Pancreas (tissue), 10 donors: ENCODE measurements at regions not wholly inside any gene's neighbourhood (a gene's known extent, or its start where the extent isn't known, plus 50 kb on each side); places are given as distances from the start of the nearest gene placed in this dataset.

Experiments used
- ATAC-seq, 4 donors: fragments of 200-7000 bp; cut with Tn5 transposase; one replicate each; pipeline versions ENCODE4 v1.8.0 to v1.9.1; 2020; ENCODE audit warnings: mild to moderate bottlenecking in 4 of 4, moderate library complexity in 4 of 4
- DNase-seq, 6 donors: peaks; one replicate each; pipeline ENCODE4 v3.0.0-alpha.2; 2020
- FAIRE-seq: peaks from 2 replicates; lab custom pipeline; 2012; peaks lifted over from hg19 to GRCh38; lab: Jason Lieb, UNC
- H3K27ac ChIP-seq, 4 donors: fragments of 200-600 bp; sonication (generic); 1 replicate in 3 of 4; 2 replicates in 1 of 4; pipeline versions ENCODE4 v1.5.0 to v1.8.0; 2020
- H3K27me3 ChIP-seq, 4 donors: fragments of 200-600 bp; one replicate each; pipeline ENCODE4 v1.8.0; 2021
- H3K36me3 ChIP-seq, 3 donors: fragments of 200-600 bp; sonication (generic) in 1 of 3; one replicate each; pipeline versions ENCODE4 v1.5.0 to v1.8.0; 2020 to 2021
- H3K4me1 ChIP-seq, 3 donors: fragments of 200-600 bp; one replicate each; pipeline ENCODE4 v1.8.0; 2021
- H3K4me3 ChIP-seq, 4 donors: fragments of 200-600 bp; sonication (generic) in 2 of 4; one replicate each; pipeline versions ENCODE4 v1.5.0 to v1.8.0; 2020 to 2021
- H3K9me3 ChIP-seq, 4 donors: fragments of 200-600 bp; one replicate each; pipeline ENCODE4 v1.8.0; 2021
- WGBS, 2 donors: extraction: QIAGEN DNeasy Blood & Tissue Kit; methylation state at CpG; one replicate each; pipeline ENCODE4 v1.1.7; 2013; 5-methylcytosine and 5-hydroxymethylcytosine counted together
- intact Hi-C, 3 donors: fragments of 100-400 bp; cut with DNase I; formaldehyde crosslinking; loops; one replicate each; pipeline versions ENCODE4 v1.11.1 to v1.14.2; 2022
- TF ChIP-seq, protein P1 (sequence below), 4 donors: fragments of 200-600 bp; sonication (generic) in 3 of 4; IDR thresholded peaks; one replicate each; pipeline versions ENCODE4 v1.5.0 to v1.8.0; 2021; ENCODE audit warnings: antibody characterized with exemption in 4 of 4
- donor health status: healthy with polysubstance abuse.
- donor health status: DM: no; HTN: no; CAD: no; lungs with moderate emphysema.
- donor health status: DM: no; HTN: no; CAD: no.
- donor health status: control.
- donor health status: control.
- donor health status: Bipolar disorder and iron deficiency.
- donor health status: DM: yes; HTN: yes; CAD: no.
- donor health status: DM: no; HTN: no; CAD: no.
- donor health status: DM: no; HTN: no; CAD: no.
- donor health status: DM: yes; HTN: yes; CAD: no.

GRCh38 chr11:70501051-70501901 is 102.9 kb downstream of the CTTN start:
- H3K27me3 ChIP-seq: no peaks in the 10 kb centered on the region
- WGBS, 2 donors: 91 to 93% methylated on average over 26 of the region's 26 CpGs

DNA sequence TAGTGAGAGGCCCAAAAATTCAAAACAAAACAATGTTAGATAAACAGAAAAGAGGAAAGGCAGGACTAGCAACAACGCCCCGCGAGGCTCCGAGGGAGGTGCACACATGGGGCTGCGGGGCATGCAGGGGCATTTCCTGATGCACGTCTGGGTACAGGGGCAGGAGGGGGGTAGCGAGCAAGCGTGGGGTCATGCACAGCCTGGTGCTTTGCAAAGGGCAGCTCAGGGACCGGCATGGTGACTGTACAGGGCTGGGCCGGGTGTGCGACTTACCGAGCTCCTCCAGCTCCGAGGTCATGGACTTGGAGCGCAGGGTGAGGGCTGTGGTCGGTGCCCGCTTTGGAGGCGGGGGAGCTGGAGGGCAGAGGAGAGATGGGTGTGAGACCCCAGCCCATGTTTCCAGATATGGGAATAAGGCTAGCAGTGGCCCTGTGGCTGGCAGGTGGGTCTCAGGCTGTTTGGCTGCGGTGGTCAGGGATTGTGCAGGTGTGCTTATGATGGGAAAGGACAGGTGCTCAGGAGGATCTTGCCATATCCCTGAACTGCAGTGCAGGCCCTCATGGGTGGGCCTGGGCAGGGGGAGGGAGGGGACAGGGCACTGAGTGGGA is 103.7 kb downstream of the CTTN start:
- Histone ChIP-seq H3K36me3 (no peaks in the 10 kb centered on the region), H3K4me1 (no peaks in the 10 kb centered on the region), H3K4me3 (no peak overlapping the region), H3K27me3 (no peaks in the 10 kb centered on the region), H3K27ac (no peak overlapping the region), H3K9me3 (no peaks in the 10 kb centered on the region)
- intact Hi-C loops: no loop called here
- DNase-seq: peak in 2 of 6 donors; percentile 45 to 47
- WGBS, 2 donors: 94 to 96% methylated on average over 18 of the region's 18 CpGs
- FAIRE-seq: no peak
- TF ChIP-seq, protein P1, sequence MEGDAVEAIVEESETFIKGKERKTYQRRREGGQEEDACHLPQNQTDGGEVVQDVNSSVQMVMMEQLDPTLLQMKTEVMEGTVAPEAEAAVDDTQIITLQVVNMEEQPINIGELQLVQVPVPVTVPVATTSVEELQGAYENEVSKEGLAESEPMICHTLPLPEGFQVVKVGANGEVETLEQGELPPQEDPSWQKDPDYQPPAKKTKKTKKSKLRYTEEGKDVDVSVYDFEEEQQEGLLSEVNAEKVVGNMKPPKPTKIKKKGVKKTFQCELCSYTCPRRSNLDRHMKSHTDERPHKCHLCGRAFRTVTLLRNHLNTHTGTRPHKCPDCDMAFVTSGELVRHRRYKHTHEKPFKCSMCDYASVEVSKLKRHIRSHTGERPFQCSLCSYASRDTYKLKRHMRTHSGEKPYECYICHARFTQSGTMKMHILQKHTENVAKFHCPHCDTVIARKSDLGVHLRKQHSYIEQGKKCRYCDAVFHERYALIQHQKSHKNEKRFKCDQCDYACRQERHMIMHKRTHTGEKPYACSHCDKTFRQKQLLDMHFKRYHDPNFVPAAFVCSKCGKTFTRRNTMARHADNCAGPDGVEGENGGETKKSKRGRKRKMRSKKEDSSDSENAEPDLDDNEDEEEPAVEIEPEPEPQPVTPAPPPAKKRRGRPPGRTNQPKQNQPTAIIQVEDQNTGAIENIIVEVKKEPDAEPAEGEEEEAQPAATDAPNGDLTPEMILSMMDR (IDR thresholded peaks at IDR 0.05): no peak
- no peak for ATAC-seq

More at GRCh38 chr11:70501051-70501901, 102.9 kb downstream of the CTTN start:
- FAIRE-seq: no peak
- no peaks in the 10 kb centered on the region for H3K9me3 ChIP-seq
- intact Hi-C loops: no loop called here
- H3K27ac ChIP-seq: no peak overlapping the region
- ATAC-seq: no peak
- no peak overlapping the region for H3K4me3 ChIP-seq
- DNase-seq: peak in 1 of 6 donors; percentile 45
- TF ChIP-seq, protein P1 (IDR thresholded peaks at IDR 0.05): no peak
- H3K36me3 ChIP-seq: no peaks in the 10 kb centered on the region
- H3K4me1 ChIP-seq: no peaks in the 10 kb centered on the region

DNA sequence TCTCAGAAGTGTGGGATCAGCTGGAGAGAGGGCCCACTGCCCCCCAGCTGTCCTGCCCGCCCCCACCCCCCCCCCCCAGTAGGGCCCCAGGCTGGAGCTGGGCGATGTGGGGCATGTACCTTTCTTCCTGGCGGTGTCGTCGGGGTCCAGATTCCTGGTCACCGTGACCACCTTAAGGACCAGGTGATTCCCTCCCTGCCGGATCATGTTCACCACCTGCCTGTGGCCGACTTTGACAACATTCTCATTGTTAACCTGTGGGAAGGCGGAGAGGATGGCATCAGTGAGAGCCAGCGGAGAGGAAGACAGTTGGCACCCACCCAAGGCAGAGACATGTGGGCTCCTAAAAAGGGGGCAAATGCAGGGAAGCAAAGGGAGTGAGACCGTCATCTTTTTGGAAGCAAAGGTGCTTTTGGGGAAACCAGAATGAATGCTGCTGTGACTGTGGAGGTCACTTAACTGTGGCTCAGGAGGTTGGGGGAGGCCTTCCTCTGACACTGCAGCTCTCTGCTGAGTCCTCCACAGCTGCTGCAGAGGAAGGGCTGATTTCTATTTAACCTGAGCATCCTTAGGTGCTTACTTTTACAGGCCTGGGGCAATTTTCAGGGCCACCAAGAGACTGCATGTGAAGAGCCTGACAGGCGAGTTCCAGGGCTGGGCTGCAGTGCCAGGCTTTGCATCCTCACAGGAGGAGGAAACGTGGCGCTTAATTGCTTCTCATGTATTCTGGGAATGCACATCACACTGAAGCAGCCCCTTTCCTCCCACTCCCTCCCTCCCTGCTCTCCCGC is 104.5 kb downstream of the CTTN start:
- Histone ChIP-seq H3K36me3 (no peaks in the 10 kb centered on the region), H3K4me1 (no peaks in the 10 kb centered on the region), H3K9me3 (no peaks in the 10 kb centered on the region), H3K27ac (no peak overlapping the region), H3K27me3 (no peaks in the 10 kb centered on the region), H3K4me3 (no peak overlapping the region)
- WGBS, 2 donors: 85 to 87% methylated on average over 13 to 15 of the region's 15 CpGs
- FAIRE-seq (no peak), DNase-seq (peak in 1 of 6 donors; percentile 29), ATAC-seq (no peak)
- intact Hi-C loops: no loop called here
- TF ChIP-seq, protein P1 (IDR thresholded peaks at IDR 0.05): no peak

DNA sequence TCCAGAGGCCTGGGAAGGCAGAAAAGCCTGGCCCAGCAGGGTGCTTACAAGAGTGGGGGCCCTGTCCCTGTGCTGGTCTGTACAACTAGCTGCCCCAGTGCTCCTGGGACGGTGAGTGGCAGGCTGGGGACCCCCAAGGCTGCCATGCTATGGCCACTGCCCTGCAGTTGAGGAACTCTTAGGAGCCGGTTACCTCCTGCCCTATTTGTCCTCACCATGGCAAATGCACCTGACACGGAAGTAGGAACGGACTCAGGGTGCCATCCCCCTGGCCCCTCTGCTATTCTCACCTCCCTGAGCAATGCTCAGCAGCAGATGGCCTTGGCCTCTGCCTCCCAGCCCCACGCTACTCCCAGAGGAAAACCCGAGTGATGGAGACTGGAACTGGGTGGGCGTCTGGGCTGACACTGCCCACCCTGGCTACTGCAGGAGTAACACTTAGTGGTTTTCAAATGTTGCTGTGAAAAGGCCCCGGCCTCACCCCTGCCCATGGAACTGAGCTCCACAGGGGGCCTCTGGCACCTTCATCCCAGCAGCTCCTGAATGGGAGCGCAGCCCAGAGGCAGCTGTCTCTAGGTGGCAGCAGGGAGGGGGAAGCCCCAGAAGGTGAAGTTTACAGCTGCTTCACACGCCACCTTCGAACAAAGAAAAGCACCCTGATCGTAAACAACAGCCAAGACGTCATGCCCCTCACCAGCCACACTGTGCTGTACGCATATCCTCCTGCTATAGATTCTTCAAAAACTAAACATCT is 105.3 kb downstream of the CTTN start:
- Histone ChIP-seq H3K27me3 (no peaks in the 10 kb centered on the region), H3K9me3 (no peaks in the 10 kb centered on the region), H3K4me3 (no peak overlapping the region), H3K27ac (no peak overlapping the region), H3K4me1 (no peaks in the 10 kb centered on the region), H3K36me3 (no peaks in the 10 kb centered on the region)
- no peak for FAIRE-seq
- 88 to 89% methylated on average over 14 of the region's 14 CpGs for WGBS, 2 donors
- intact Hi-C loops: no loop called here
- DNase-seq: peak in 2 of 6 donors; percentile 40 to 43
- TF ChIP-seq, protein P1 (IDR thresholded peaks at IDR 0.05): no peak
- peak in 1 of 4 donors; percentile 18 for ATAC-seq
